GM19328 (cell line): ENCODE measurements at regions not wholly inside any gene's neighbourhood (a gene's known extent, or its start where the extent isn't known, plus 50 kb on each side); places are given as distances from the start of the nearest gene placed in this dataset.

Source experiments
- ATAC-seq: cut with Tn5 transposase; IDR thresholded peaks from one replicate; pipeline ENCODE4 v1.9.1; 2021; ENCODE audit warnings: mild to moderate bottlenecking, moderate library complexity; ENCODE audit not compliant: unreplicated experiment

- no peak for ATAC-seq
Observed at GRCh38 chr2:180115269-180115668, 108.2 kb upstream of the CWC22 start.

DNA sequence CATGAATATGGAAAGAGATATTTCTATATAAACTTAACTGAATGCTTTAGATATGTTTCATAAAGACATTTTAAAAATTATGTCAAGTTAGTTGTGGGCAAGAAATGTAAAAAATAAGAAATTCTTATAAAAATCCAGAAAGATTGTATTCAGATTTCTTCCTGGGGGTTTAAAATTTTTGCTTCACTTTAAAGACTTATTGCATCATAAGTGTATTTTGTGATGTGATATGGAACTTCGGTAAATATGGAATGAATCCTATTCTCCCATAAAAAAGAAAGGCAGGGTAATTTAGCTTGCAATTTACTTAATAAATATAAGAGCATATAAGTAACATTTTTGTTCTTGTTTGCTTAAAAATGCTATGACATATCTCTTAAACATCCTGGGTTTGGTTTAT lies 104.8 kb upstream of the CWC22 start:
- ATAC-seq: no peak

DNA sequence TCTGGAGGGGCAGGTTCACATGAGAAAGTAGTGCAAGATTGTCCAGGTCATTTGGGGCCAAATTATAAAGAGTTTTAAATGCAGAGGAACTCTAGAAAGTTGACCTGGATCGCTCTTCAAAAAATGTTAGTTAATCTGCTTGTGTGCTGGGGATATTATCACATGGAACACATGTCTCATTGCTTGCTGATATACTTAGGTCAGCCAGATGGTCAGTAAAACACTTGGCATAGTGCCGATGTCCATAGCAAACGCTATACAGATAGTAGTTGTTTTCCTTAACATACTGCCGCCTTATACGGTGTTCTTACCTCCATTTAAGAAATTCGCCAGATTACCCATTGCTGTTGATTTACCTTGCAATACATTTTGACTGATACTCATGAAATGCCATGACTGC lies 103.4 kb upstream of the CWC22 start:
- ATAC-seq: no peak

DNA sequence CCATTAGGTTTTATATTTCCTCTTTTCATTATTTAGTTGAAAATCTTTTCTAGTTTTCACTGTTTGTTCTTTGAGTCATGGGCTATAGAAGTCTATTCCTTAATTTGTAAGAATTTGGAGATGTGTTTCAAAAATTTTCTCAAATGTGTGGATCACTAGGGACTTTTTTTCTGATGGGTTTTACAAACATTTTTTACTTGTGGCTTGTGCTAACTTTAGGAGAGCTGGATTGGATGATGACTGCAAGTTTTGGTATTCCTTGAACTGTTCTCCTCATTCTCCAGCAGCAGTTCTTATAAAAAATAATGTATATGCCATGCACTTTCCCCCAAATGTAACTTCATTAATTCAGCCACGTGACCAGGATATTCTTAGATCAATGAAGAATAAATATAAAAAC lies 94.7 kb upstream of the CWC22 start:
- ATAC-seq: no peak

GRCh38 chr2:180099308-180099707 lies 92.2 kb upstream of the CWC22 start:
- no peak for ATAC-seq

DNA sequence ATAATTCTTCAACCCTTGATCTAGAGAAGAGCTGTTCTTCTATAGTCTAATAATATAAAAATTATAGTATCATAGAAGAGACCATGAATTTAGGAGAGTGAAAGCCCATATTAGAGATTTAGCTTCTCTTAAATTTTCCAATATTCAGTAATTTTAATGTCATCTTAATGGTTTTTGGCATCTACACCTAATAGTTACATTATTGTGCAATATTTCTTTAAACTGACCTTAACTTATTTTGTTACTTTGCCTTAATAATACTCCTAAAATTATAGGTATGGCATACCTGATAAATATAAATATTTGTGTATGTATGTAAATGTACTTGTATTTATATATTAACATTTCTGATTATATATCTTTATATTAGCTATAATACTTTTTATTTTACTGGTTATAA lies 78.0 kb upstream of the CWC22 start:
- no peak for ATAC-seq

- ATAC-seq: no peak
Observed at GRCh38 chr2:180077295-180077906, 70.3 kb upstream of the CWC22 start.

DNA sequence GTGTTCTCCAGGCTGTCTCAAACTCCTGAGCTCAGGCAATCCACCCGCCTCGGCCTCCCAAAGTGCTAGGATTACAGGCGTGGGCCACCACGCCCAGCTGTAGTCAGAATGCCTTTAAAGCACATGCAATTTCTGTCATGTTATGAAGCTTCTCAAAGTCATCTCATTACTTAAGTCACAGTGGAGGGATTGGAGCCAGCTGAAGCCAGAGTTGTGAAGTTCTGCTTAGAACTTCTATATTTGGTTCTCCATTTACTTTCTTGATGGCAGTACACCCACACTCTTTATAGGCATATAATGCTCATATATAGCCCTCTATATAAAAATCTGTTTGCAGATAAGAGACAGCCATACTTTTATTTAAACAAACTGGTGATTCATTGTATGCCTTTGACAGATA lies 68.8 kb upstream of the CWC22 start:
- no peak for ATAC-seq

- ATAC-seq: no peak
Observed at GRCh38 chr2:180071797-180072196, 64.7 kb upstream of the CWC22 start.

DNA sequence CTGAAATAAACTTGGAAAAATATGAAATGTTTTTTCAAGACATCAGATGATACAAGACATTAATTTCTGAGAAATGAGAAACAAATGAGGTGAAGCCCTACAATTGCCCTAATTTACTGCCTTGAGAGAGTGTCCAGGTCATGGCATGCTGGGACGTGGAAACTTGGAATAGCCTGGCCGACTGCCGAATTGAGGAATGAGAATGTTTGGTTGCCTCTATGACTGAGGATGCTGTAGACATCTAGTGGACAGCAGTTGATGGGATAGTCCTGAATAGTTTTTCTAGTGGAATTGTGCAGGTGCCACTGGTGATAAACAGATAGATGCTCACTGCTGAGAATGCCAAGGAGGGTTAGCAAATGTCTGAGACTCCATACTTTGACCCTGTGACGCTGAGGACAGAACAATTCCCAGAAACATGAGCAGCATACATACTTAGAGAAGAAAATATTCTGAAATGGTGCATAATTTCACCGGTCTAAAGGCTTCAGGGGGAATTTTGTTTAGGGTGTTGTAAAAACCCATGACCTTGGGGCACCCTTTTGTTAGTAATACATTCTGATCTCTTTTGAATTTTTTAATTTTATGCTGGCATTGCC lies 56.5 kb upstream of the CWC22 start:
- ATAC-seq: no peak

DNA sequence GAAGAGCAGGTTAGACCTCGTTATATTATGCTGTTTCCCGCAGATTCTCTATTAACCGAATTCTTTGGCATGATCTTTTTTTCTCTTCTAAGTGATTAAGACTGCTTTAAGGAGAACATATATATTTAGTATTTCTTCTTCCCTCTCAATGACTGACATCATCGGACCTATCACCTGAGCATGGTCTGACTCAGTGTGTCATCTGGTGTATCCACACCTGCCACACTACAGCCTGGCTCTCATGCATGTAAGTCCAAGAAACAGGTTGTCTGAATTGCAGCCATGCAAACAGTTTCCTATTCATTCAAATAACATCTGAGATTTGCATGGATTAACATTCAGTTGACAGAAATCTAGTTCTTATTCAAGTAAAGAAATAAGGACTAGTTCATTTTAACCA lies 55.1 kb upstream of the CWC22 start:
- ATAC-seq: no peak

DNA sequence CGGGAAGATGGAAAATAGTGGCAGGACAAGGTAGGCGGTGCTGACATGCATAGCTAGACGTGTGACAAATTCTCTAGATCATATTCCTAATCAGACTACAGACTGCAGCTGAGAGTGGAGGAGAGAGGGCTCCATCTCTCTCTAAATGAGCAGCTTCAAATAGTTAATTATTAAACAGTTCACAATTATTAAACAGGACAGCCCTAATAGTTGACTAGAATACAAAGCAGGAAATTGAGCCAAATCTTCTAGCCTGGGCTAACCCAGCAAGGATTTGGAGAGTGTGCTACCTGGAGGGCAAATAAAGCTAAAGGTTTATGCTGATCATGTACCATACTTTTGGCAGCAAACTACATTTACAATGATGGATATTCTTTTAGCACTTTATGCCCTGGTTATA lies 54.4 kb upstream of the CWC22 start:
- no peak for ATAC-seq

DNA sequence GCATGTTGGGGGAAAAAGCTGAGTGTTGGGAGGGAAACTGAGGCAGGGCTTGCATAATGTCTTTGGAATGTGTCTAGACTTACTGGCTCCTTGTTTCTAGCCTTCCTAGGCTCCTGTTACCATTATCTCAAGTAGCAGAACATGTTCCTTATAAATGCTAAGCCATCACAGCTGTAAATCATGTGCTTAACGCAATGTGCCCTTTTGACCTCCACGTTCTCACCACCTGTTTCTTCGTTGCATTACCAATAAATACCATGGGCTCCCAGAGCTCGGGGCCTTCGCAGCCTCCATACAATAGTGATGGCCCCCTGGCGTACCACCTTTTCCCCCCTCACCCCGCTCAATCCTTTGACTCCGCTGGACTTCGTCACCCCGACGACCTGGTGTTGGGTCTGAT lies 54.0 kb upstream of the CWC22 start:
- ATAC-seq: no peak

- ATAC-seq: no peak
Observed at GRCh38 chr2:180058993-180059392, 51.9 kb upstream of the CWC22 start.

DNA sequence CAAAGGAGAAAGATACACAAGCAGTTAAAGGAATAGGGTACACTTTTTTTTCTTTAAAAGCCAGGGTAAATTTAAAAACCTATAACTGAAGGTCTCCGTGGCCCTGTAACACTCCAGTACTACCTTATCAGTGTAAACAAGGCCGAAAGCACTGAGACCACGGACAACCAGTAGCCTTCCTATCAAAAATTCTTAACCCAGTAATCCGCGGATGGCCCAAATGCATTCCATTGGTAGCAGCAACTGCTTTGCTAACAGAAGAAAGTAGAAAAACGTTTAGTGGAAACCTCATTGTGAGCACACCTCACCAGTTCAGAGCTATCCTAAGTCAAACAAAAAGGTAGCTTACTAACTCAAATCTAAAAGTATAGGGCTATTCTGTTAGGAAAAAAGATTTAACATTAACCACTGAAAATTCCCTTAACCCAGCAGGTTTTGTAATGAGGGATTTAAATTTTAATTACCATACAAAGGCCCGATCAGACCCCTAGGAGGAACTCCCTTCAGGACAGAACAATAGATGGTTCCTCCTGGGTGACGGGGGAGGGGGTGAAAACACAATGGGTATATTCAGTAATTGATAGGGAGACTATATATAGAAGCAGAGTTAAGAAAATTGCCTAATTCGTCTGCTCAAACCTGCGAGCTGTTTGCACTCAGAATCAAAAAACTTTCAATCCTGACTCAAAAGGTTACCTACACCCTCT lies 50.8 kb upstream of the CWC22 start:
- no peak for ATAC-seq
